ENCODE measurements at regions not wholly inside any gene's neighbourhood (a gene's known extent, or its start where the extent isn't known, plus 50 kb on each side); places are given as distances from the start of the nearest gene placed in this dataset.
A peak's percentile ranks its signal among the peaks of the same experiment; 100 is the strongest.

DNA sequence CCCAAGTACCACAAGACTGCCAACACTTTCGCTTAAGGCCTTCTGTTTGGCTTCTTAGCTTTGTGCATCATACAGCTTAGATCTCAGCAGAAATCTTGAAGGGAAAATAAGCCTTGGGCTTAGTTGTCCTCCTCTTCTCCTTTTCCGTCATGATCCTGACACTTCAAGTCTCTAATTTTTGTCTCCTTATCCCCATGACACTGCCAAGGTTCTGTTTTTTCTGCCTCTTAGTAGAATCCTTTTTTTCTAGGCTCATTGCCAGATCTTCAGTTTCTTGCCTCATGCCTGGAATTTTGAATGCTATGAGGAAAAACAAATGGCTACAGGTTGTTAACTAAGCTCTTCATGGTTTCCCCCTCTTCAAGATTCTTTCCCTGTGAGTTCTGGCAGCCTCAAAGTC, 450.4 kb downstream of the LRFN5 start:
- Mint-ChIP-seq H3K4me1 (no peaks in the 10 kb centered on the region), H3K4me3 (no peak overlapping the region), H3K27me3 (ENCODE audit: low read depth, poor library complexity) (no peaks in the 10 kb centered on the region), H3K36me3 (ENCODE audit: low read depth) (no peaks in the 10 kb centered on the region), H3K9me3 (no peaks in the 10 kb centered on the region), H3K27ac (no peak overlapping the region)
- DNase-seq, result no peak
- TF ChIP-seq, protein P1, sequence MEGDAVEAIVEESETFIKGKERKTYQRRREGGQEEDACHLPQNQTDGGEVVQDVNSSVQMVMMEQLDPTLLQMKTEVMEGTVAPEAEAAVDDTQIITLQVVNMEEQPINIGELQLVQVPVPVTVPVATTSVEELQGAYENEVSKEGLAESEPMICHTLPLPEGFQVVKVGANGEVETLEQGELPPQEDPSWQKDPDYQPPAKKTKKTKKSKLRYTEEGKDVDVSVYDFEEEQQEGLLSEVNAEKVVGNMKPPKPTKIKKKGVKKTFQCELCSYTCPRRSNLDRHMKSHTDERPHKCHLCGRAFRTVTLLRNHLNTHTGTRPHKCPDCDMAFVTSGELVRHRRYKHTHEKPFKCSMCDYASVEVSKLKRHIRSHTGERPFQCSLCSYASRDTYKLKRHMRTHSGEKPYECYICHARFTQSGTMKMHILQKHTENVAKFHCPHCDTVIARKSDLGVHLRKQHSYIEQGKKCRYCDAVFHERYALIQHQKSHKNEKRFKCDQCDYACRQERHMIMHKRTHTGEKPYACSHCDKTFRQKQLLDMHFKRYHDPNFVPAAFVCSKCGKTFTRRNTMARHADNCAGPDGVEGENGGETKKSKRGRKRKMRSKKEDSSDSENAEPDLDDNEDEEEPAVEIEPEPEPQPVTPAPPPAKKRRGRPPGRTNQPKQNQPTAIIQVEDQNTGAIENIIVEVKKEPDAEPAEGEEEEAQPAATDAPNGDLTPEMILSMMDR (IDR thresholded peaks at IDR 0.05), result no peak

DNA sequence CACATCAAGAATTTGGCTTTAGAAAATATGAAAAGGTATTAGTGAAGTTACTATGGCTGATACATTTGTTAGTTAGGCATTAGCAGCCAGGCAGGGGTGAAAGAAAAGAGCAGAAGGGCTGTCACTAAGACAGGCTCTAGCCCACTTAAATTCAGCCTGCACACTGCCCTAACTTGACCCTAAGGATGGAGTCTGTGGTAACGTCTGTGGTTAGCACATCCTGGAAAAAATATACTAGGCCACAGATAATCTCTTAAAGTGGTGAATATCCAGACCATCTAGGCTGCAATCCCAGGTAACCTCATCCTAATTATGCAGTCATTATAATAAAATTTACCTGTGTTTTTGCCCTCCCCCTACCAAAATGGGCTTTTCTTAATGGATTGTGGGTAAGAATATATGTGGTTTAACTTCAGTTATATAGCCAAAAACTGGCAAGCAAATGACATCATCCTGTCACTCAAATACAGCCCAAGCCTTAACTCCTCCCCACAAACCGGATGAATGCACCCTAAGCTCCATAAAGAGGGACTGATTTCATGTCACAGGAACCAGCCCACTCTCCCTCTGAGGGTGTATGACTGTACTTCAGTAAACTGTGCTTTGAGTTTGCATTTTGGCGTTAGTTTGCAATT, 440.9 kb downstream of the LRFN5 start:
- H3K9me3 Mint-ChIP-seq, result no peaks in the 10 kb centered on the region
- no peak for DNase-seq
- no peaks in the 10 kb centered on the region for H3K36me3 Mint-ChIP-seq (ENCODE audit: low read depth)
- no peak overlapping the region for H3K27ac Mint-ChIP-seq
- no peaks in the 10 kb centered on the region for H3K4me1 Mint-ChIP-seq
- TF ChIP-seq, protein P1 (IDR thresholded peaks at IDR 0.05), result no peak
- H3K4me3 Mint-ChIP-seq, result no peak overlapping the region
- no peaks in the 10 kb centered on the region for H3K27me3 Mint-ChIP-seq (ENCODE audit: low read depth, poor library complexity)

DNA sequence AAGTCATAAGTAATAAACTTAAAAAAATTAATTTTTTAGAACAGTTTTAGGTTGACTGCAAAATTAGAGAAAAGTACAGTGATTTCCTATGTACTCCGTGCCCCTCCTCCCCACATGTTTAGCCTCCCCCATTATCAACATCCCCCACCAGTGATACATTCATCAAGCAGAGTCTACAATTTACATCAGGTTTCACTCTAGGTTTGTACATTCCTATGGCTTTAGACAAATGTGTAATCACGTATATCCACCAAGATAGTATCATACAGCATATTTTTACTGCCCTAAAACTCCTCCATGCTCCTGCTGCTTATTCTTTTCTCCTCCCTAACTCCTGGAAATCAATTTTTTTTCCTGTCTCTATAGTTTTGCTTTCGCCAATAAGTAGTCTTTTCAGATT, 438.7 kb downstream of the LRFN5 start:
- Mint-ChIP-seq H3K27ac (no peak overlapping the region), H3K9me3 (no peaks in the 10 kb centered on the region), H3K36me3 (ENCODE audit: low read depth) (no peaks in the 10 kb centered on the region), H3K27me3 (ENCODE audit: low read depth, poor library complexity) (no peaks in the 10 kb centered on the region), H3K4me1 (no peaks in the 10 kb centered on the region), H3K4me3 (no peak overlapping the region)
- TF ChIP-seq, protein P1 (IDR thresholded peaks at IDR 0.05), result no peak
- no peak for DNase-seq

DNA sequence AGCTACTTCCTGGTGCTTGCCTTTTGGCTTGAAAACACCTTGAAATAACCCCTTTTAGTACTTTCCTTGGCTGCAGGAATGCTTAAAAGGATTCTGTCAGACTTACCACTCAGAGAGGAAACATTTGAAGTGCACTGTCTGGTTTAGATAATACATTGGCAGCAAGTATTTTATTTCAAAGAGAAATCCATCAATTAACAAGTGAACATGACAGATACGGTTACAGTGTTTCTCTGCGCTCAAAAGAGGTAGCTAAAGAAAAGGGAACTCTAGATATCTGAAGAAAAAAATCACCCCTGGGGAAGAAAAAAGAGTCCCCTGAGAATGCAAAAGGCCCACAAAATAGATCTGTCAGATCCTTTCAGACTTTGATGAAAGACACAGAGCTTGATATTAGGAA, 421.9 kb downstream of the LRFN5 start:
- Mint-ChIP-seq H3K9me3 (no peaks in the 10 kb centered on the region), H3K27ac (peak overlapping the region; percentile 48), H3K4me3 (no peak overlapping the region), H3K27me3 (ENCODE audit: low read depth, poor library complexity) (no peaks in the 10 kb centered on the region), H3K4me1 (peaks cover 13% of the 10 kb centered on the region), H3K36me3 (ENCODE audit: low read depth) (no peaks in the 10 kb centered on the region)
- no peak for DNase-seq
- TF ChIP-seq, protein P1 (IDR thresholded peaks at IDR 0.05), result no peak

DNA sequence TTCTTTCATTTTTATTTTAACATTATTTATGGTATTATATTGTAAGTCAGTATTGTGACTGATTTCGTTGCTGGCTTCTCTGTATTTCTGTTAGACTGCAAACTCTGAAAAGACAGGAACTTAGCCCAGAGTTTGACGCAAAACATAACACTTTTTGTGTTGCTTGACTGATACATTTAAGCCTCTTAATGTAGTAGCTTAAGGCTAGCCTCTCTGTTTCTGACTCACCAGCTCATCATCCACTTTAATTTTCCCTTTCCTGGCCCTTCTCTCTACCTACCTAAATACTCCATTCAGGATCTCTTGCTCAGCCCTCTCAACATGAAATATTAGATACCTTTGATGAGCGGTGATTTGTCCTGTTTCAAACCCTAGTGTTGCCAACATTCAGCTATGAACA, 420.6 kb downstream of the LRFN5 start:
- Mint-ChIP-seq H3K4me1 (peaks cover 13% of the 10 kb centered on the region), H3K36me3 (ENCODE audit: low read depth) (no peaks in the 10 kb centered on the region), H3K4me3 (no peak overlapping the region), H3K27me3 (ENCODE audit: low read depth, poor library complexity) (no peaks in the 10 kb centered on the region), H3K9me3 (no peaks in the 10 kb centered on the region), H3K27ac (no peak overlapping the region)
- no peak for DNase-seq
- TF ChIP-seq, protein P1 (IDR thresholded peaks at IDR 0.05), result no peak

DNA sequence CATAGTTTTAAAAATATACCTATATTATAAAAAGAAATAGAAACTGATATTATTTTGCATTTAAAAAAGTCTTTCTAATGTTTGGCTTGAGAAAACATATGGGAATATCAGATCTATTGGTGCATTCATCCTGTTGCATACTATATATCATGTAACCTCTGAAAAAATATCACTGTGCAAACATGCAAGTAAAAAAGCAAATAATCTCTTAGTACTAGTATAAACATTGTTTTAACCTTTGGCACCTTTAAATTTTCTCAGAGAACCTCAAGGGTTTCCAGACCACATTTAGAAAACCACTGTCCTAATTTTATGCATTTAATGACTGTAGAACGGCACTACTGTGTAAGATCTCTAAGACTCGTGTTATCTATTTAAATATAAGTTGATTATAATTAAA, 416.8 kb downstream of the LRFN5 start:
- Mint-ChIP-seq H3K36me3 (ENCODE audit: low read depth) (no peaks in the 10 kb centered on the region), H3K9me3 (no peaks in the 10 kb centered on the region), H3K27ac (no peak overlapping the region), H3K4me3 (no peak overlapping the region), H3K4me1 (peaks cover 9% of the 10 kb centered on the region), H3K27me3 (ENCODE audit: low read depth, poor library complexity) (no peaks in the 10 kb centered on the region)
- TF ChIP-seq, protein P1 (IDR thresholded peaks at IDR 0.05), result no peak
- DNase-seq, result no peak

Measured in nephron progenitor cell (in vitro differentiated cells).